ENCODE measurements at regions not wholly inside any gene's neighbourhood (a gene's known extent, or its start where the extent isn't known, plus 50 kb on each side); places are given as distances from the start of the nearest gene placed in this dataset.

GRCh38 chr3:152916753-152917279 is 81.9 kb downstream of the P2RY1 start:
- Histone ChIP-seq H2AFZ (ENCODE audit: low read depth, low read length) (no peak overlapping the region), H3K27me3 (ENCODE audit: insufficient read depth, low read length, poor library complexity) (no peaks in the 10 kb centered on the region), H3K79me2 (ENCODE audit: insufficient read depth, low read length) (no peaks in the 10 kb centered on the region), H4K20me1 (ENCODE audit: insufficient read depth, low read length) (no peaks in the 10 kb centered on the region), H3K9ac (ENCODE audit: low read depth, low read length) (no peak overlapping the region), H3K9me3 (ENCODE audit: insufficient read depth, low read length, severe bottlenecking) (no peaks in the 10 kb centered on the region), H3K4me2 (ENCODE audit: insufficient read depth, low read length) (no peak overlapping the region), H3K27ac (ENCODE audit: low read length) (no peak overlapping the region), H3K4me3 (ENCODE audit: low read depth in 1 of 2, low read length in 2 of 2) (no peak overlapping the region), H3K4me1 (ENCODE audit: insufficient read depth, low read length) (no peaks in the 10 kb centered on the region), H3K36me3 (ENCODE audit: insufficient read depth, low read length) (no peaks in the 10 kb centered on the region)
- TF ChIP-seq CTCF (IDR thresholded peaks at IDR 0.05; ENCODE audit: borderline replicate concordance, extremely low read depth, low read length, poor library complexity, severe bottlenecking) (no peak), EZH2 (IDR thresholded peaks at IDR 0.05; ENCODE audit: borderline replicate concordance, low read depth, low read length, severe bottlenecking) (no peak)
- ATAC-seq (ENCODE audit: insufficient read depth, low read depth) (no peak), DNase-seq (no peak)

- no peak overlapping the region for H2AFZ ChIP-seq (ENCODE audit: low read depth, low read length)
- DNase-seq: no peak
- no peak for TF ChIP-seq CTCF (IDR thresholded peaks at IDR 0.05; ENCODE audit: borderline replicate concordance, extremely low read depth, low read length, poor library complexity, severe bottlenecking)
- no peak for TF ChIP-seq EZH2 (IDR thresholded peaks at IDR 0.05; ENCODE audit: borderline replicate concordance, low read depth, low read length, severe bottlenecking)
- no peak overlapping the region for H3K4me2 ChIP-seq (ENCODE audit: insufficient read depth, low read length)
- no peaks in the 10 kb centered on the region for H4K20me1 ChIP-seq (ENCODE audit: insufficient read depth, low read length)
- no peaks in the 10 kb centered on the region for H3K79me2 ChIP-seq (ENCODE audit: insufficient read depth, low read length)
- no peaks in the 10 kb centered on the region for H3K27me3 ChIP-seq (ENCODE audit: insufficient read depth, low read length, poor library complexity)
- no peaks in the 10 kb centered on the region for H3K9me3 ChIP-seq (ENCODE audit: insufficient read depth, low read length, severe bottlenecking)
- no peak for ATAC-seq (ENCODE audit: insufficient read depth, low read depth)
- no peaks in the 10 kb centered on the region for H3K36me3 ChIP-seq (ENCODE audit: insufficient read depth, low read length)
- H3K4me3 ChIP-seq (ENCODE audit: low read depth in 1 of 2, low read length in 2 of 2): no peak overlapping the region
- no peak overlapping the region for H3K9ac ChIP-seq (ENCODE audit: low read depth, low read length)
- H3K27ac ChIP-seq (ENCODE audit: low read length): no peak overlapping the region
- no peaks in the 10 kb centered on the region for H3K4me1 ChIP-seq (ENCODE audit: insufficient read depth, low read length)
These were observed 86.4 kb downstream of the P2RY1 start for GRCh38 chr3:152921351-152921750.

GRCh38 chr3:152922554-152922953 is 87.6 kb downstream of the P2RY1 start:
- ATAC-seq (ENCODE audit: insufficient read depth, low read depth) (no peak), DNase-seq (no peak)
- TF ChIP-seq EZH2 (IDR thresholded peaks at IDR 0.05; ENCODE audit: borderline replicate concordance, low read depth, low read length, severe bottlenecking) (no peak), CTCF (IDR thresholded peaks at IDR 0.05; ENCODE audit: borderline replicate concordance, extremely low read depth, low read length, poor library complexity, severe bottlenecking) (no peak)
- no peak overlapping the region for H3K4me2 ChIP-seq (ENCODE audit: insufficient read depth, low read length)
- no peaks in the 10 kb centered on the region for H3K36me3 ChIP-seq (ENCODE audit: insufficient read depth, low read length)
- H2AFZ ChIP-seq (ENCODE audit: low read depth, low read length): no peak overlapping the region
- no peaks in the 10 kb centered on the region for H4K20me1 ChIP-seq (ENCODE audit: insufficient read depth, low read length)
- no peak overlapping the region for H3K4me3 ChIP-seq (ENCODE audit: low read depth in 1 of 2, low read length in 2 of 2)
- H3K27ac ChIP-seq (ENCODE audit: low read length): no peak overlapping the region
- H3K79me2 ChIP-seq (ENCODE audit: insufficient read depth, low read length): no peaks in the 10 kb centered on the region
- no peaks in the 10 kb centered on the region for H3K9me3 ChIP-seq (ENCODE audit: insufficient read depth, low read length, severe bottlenecking)
- H3K4me1 ChIP-seq (ENCODE audit: insufficient read depth, low read length): no peaks in the 10 kb centered on the region
- H3K9ac ChIP-seq (ENCODE audit: low read depth, low read length): no peak overlapping the region
- H3K27me3 ChIP-seq (ENCODE audit: insufficient read depth, low read length, poor library complexity): no peaks in the 10 kb centered on the region

GRCh38 chr3:152927131-152927530 is 92.2 kb downstream of the P2RY1 start:
- Histone ChIP-seq H3K4me1 (ENCODE audit: insufficient read depth, low read length) (no peaks in the 10 kb centered on the region), H4K20me1 (ENCODE audit: insufficient read depth, low read length) (no peaks in the 10 kb centered on the region), H3K9ac (ENCODE audit: low read depth, low read length) (no peak overlapping the region), H3K4me3 (ENCODE audit: low read depth in 1 of 2, low read length in 2 of 2) (no peak overlapping the region), H3K27ac (ENCODE audit: low read length) (no peak overlapping the region), H3K9me3 (ENCODE audit: insufficient read depth, low read length, severe bottlenecking) (no peaks in the 10 kb centered on the region), H2AFZ (ENCODE audit: low read depth, low read length) (no peak overlapping the region), H3K79me2 (ENCODE audit: insufficient read depth, low read length) (no peaks in the 10 kb centered on the region), H3K4me2 (ENCODE audit: insufficient read depth, low read length) (no peak overlapping the region), H3K27me3 (ENCODE audit: insufficient read depth, low read length, poor library complexity) (no peaks in the 10 kb centered on the region), H3K36me3 (ENCODE audit: insufficient read depth, low read length) (no peaks in the 10 kb centered on the region)
- no peak for DNase-seq
- TF ChIP-seq CTCF (IDR thresholded peaks at IDR 0.05; ENCODE audit: borderline replicate concordance, extremely low read depth, low read length, poor library complexity, severe bottlenecking) (no peak), EZH2 (IDR thresholded peaks at IDR 0.05; ENCODE audit: borderline replicate concordance, low read depth, low read length, severe bottlenecking) (no peak)
- no peak for ATAC-seq (ENCODE audit: insufficient read depth, low read depth)
